ENCODE measurements at regions not wholly inside any gene's neighbourhood (a gene's known extent, or its start where the extent isn't known, plus 50 kb on each side); places are given as distances from the start of the nearest gene placed in this dataset.
"Not testable (repeated sequence)": the region's sequence is repeated elsewhere in the genome, so short reads cannot be mapped to it uniquely, and the experiment has no call there.

DNA sequence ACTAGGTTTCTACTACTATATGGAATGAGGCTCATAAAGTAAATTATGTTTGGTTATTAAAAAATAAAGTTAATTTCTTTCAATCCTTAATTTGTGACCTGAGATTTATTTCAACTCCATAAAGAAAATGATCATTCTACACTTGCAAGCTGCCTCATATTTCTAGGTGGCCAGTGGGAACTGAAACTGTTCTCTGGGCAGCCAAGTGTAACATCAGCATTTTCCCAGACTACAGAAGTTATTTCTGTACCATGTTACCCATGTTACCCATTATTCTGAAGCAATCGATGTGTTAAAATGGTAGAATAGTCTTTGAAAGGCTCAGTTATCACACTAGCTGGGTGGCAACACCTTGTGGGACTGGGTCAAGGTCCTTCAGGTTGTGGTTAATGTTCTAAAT lies 139.3 kb upstream of the FBXO11 start:
- no peak for DNase-seq

DNA sequence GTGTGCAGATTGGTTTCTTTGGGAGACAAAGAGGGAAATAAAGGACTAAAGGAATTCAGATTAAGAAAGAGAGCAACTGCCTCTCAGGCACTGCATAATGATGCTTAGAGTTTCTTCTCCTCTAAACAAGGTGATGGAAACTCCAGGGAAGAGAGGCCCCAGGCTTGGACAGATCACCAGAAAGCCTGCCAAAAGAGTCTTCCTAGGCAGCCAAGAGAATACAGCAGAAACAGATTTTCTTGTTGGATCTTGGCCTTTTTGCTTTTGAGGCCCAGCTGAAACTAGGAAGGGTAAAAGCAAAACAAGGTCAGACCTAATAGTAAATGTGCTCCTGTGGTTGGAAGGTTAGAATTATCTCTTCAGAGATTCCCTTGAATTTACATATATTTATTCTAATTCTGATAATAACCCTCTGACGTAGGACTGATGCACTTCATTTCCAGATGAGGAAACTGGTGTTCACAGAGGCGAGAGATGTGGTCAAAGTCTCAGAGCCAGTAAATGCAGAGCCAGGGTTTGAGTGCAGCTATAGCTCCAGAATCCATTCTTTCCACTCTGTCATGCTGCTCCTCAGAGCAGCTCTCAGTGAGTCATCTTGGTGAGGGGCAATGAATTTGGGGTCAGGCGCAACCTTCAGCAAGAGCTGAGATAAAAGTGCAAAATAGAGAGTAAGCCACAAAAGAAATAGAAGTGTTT lies 142.3 kb upstream of the FBXO11 start:
- DNase-seq = no peak

DNA sequence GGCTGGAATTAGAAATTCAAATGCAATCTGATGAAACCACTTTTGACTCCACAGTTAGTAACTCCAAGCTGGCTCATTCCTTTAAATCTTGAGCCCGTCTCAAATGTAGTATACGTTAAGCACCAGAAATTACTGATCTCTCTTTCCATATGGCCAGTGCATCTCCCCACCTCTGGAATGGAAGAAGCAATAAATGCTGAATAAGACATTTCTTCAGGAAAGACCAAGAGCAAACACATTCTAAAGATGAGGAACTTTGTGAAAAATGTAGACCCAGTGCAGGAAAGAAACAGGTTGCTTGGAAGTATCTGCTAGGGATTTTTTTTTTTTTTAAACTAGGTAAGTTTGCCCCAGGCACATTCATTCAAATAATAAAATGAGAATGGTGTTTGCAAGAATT lies 143.1 kb upstream of the FBXO11 start:
- no peak for DNase-seq

DNA sequence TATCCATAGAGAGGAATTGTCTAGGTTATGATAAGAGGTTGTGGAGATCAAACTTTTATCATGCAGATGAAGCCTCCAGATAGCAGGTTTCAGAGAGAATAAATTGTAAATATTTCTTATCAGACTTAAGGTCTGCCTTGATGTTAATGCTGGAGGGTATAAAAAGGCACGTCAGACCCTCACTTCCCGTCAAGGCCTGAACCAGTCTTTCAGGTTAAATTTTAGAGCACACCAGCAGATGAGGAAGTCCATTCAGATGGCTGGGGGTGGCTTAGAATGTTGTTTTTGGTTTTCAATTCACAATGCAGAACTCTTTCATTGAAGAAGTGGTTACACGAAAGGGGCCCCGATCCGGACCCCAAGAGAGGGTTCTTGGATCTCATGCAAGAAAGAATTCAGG lies 144.4 kb upstream of the FBXO11 start:
- no peak for DNase-seq

DNA sequence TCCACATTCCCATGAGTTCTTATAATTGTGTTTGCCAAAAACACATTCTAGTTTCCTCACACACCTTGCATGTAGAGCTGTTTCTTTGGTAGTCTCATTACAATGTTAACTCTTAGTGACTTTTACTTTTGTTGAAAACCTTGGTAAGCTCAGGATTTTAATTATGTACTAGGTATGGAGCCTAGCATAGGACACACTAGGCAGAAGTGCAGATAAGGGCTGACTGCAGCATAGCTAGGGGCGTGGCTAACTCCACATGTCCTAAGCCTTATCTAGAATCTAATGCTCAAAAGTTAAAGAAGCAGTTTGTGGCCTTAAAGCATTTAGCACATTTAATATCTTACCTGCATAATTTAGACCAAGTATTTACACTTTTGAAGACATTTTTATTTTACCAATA lies 153.7 kb upstream of the FBXO11 start:
- no peak for DNase-seq

DNA sequence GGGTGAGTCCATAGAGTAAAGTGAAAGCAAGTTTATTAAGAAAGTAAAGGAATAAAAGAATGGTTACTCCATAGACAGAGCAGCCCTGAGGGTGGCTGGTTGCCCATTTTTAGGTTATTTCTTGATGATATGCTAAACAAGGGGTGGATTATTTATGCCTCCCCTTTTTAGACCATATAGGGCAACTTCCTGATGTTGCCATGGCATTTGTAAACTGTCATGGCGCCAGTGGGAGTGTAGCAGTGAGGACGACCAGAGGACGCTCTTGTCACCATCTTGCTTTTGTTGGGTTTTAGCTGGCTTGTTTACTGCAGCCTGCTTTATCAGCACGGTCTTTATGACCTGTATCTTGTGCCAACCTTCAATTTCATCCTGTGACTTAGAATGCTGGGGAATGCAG lies 155.4 kb upstream of the FBXO11 start:
- not testable (repeated sequence) for DNase-seq

DNA sequence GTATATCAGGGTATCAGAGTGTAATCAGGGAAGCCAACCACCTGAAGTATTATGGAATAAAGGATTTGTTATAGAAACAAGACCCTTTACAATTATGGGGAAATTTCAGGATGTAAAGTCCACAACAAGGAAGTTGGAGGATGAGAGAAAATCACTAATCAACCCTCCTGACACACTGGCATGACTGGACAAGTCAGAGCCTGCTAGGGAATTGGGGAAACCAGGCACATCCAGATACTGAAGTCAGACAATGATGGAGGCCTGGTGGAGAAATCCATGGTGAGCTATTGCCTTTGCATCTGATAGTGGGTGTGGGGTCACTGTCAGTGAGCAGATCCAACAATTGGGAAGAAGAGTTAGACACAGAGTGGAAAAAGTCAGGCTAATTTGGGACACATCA lies 158.8 kb upstream of the FBXO11 start:
- no peak for DNase-seq

DNA sequence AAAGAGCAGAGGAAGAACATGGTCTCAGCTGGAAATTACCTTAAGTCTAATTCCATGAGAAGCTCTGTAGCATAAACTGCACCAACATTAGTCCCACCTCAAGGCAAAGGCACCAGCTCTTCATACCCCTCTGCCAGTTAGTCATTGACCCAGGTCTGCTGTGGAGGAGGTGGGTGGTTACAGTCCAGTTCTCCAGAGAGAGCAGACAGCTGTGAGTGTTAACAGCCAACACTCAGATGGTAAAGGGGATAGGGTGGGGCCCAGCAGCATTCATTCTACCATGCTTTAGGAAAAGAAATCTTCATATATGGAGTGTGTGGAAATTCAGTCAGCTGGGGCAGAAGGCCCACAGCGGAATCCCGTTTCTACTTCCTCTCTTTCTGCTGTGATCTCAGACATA lies 159.7 kb upstream of the FBXO11 start:
- DNase-seq = no peak

DNA sequence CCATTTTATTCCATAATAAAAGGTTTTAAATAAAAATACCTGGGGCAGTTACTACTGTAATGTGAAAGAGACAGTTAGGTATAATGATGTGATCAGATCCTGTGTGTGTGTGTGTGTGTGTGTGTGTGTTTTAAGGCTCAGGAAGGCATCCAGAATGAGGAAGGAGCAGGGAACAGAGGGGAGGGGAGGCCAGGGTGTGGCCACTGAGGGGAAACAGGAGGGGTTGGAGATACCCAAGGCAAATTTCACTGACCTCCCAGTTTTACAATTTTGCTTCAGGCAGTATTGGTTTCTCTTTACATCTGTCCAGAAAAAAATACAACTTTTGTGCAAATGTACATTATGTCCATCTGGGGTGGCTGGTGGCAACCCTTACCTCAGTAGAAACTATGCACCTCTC lies 163.5 kb upstream of the FBXO11 start:
- no peak for DNase-seq

DNA sequence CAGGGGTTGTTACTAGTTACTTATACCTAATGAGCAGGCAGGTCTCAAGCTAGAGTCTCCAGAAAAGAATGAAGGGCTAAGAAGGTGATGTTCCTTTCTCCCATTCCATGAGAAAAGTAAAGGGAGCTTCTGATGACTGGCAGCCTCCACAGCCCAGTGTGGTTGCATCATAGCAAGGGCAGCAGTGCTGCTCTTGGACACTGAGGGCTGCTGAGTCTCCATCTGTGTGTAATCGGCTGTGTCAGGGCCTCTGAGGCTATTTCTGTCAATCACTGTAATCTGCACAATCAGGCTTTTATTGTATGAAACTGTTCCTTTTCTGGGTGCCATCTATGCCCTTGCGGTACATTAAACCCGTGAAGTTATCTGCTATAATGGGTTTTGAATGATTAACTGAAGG lies 164.1 kb upstream of the FBXO11 start:
- DNase-seq = no peak

DNA sequence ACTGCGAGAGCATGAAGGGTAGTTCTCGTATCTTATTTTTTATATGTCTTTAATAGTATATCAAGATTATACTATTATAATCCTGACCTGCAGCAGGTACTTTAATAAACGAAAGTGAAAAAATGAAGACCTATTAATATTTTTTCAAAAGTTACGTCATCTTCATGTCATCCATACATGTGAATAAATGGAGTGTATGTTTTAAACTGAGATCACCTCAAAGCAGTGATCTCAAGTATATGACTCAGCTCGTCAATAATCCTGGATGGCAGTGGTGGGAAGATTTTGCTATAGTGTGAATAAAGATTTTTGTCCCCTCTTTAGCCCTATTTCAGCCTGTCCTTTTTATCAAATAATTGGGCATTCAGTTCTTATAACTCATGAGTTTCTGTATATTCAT lies 166.3 kb upstream of the FBXO11 start:
- DNase-seq = no peak

DNA sequence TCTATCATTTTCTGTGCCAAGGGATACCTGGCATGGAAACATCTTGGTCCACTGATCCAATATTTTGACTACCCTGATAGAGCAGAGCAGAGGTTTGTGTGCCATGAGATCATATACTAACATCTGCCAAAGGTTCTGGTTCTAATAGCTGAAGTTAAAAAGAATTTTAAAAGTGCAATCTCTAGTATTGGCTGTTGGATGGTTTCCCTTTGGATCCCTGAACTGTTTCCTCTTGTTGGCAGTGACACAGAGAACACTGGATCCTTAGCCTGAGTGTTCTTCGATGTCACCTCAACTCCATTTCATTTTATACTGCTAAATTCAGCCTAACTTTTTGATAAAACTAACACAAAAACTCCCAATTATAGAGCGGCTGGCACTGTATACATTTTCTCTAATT lies 169.3 kb upstream of the FBXO11 start:
- no peak for DNase-seq

DNA sequence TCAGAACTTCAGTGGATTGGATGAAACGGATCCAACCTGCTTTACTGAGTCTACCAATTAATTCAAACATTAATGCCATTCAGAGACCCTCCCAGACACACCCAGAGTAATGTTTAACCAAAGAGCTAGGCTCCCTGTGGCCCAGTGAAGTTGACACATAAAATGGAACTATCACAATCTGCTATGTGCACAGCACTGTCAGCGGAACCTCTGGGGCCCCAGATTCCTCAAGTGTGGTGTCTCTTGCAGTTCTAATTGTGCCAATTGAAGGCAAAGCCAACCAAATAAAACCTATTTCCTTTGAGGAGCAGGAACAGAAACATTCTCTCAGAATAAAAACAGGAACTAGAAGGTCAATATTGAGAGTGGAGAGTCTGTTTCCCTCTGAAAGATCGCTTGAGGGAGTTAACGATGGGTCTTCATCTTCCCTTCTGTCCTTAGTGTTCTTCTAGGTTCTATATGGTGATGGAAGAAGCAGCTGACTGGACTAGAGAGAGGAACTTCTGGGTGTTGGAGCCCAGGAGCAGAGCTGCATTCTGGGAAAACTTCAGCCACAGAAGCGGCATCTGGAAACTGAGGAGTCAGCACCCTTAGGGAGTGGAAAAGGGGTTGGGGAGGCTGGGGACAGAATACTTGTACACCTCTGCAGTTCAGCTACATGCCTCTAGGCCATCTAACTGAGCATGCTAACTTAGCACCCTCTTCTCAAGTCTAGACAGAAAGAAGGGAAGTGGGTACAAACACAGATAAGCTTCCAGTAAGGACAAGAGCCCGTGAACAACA lies 174.4 kb upstream of the FBXO11 start:
- DNase-seq = no peak

DNA sequence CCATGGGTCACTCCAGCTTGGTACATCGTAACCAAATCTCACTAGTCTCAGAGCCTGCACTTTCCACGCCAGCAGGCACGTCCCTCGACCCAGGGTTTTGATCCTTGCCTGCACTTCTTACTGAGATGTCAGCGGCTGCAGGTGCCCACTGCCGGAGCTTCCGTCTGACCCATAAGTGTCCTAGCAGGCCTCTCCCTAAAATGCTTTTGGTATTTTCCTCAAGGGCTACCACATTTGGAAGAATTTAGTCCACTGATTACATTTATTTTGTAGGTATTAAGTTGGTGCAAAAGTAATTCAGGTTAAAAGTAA lies 175.0 kb upstream of the FBXO11 start:
- DNase-seq = no peak

DNA sequence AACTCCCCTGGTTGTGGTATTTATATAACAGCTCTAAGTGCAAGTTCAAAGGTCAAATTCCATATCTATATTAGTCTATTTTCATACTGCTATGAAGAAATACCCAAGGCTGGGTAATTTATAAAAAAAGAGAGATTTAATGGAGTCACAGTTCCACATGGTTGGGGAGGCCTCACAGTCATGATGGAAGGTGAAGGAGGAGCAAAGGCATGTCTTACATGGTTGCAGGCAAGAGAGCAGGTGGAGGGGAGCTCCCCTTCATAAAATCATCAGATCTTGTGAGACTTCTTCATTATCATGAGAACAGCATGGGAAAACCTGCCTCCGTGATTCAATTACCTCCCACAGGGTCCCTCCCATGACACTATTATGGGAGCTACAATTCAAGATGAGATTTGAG lies 179.6 kb upstream of the FBXO11 start:
- DNase-seq = no peak

DNA sequence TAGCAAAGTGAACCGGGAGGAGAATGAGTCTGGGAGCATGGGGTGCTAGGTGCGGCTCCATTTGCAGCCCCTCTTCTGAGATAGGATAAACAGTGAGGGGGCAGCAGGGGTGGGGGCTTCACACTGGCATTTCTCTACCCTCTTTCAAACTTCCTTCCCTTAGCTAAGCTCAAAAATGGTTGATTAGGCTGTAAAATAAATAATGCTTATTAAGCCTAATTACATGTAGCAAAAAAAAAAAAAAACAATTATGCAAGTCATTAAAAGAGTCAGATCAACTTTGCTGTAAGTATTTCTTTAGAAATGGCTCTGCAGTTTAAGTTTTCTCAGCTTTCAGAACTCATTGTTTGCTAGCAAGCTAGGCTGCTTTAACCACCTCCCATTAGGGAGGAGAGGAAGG lies 182.7 kb upstream of the FBXO11 start:
- no peak for DNase-seq

DNA sequence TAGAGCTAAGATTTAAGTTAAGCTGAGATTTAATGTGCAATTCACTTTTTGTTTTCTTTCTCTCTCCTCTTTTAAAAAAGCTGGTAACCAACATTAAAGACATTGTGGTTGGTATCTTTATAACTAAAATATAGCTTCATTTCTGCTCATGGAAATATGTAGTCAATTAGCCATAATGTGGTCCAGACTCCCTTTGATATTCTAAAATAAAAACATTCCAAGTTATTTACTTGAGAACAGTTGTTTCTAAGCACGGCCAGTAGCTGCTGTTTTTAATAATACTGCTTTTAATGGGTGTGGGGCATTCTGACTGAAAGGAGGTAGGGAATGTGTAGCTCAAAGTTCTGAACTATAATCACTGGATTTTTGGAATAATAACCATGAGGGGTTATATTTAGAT lies 183.3 kb upstream of the FBXO11 start:
- no peak for DNase-seq

DNA sequence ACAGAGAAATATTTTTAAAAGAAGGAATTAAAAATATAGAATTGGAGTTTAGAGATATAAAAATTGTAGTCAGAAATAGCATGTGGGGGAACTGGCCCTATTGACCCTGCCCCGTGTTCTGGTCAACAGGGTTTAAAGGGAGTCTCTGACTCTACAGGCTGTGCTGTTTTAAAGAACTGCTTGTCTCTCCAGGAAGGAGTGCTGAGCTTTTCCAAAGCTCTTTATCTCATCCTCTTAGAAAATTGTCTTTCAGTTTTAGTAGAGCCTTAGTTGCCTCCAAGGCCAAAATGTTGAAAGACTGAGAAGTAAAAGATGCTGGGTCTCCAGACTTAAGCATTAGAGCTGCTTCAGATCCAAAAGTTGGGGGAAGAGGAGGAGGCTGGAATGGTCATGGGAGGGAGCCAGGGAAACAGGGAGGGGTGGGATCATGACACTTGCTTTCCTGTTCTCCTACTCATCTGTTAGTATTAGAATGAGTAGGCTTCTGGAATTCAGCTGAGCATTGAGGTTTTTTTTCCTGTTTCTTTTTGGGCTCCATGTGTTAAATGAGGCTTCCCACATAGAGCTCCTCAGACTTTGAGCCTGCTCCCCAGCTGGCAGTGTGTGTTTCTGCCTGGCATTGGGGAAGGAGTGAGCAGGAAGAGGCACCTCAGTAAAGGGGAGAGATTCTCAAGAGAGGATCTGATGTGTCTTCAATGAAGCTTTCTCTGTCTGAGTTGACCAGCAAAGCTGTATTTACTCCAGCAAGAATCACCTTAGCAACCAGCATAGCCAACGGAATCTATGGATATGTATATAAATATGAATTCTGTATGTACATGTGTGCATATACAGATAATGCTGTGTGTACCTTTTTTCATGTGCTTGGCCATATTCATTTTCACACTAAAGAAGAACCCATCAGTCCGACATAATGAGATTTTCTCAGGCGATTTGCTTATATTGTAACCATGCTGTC lies 186.8 kb upstream of the FBXO11 start:
- DNase-seq = no peak

DNA sequence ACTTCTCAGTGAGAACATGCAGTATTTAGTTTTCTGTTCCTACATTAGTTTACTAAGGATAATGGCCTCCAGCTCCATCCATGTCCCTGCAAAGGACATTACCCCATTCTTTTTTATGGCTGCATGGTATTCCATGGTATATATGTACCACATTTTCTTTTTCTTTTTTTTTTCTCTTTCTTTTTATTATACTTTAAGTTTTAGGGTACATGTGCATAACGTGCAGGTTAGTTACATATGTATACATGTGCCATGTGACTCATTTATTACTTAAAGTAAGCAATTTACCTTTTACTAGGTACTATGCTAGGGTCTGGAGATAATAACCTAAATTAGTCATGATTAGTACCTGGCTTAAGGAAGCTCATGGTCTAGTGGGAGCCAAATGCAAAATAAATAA lies 190.5 kb upstream of the FBXO11 start:
- DNase-seq = not testable (repeated sequence)

DNA sequence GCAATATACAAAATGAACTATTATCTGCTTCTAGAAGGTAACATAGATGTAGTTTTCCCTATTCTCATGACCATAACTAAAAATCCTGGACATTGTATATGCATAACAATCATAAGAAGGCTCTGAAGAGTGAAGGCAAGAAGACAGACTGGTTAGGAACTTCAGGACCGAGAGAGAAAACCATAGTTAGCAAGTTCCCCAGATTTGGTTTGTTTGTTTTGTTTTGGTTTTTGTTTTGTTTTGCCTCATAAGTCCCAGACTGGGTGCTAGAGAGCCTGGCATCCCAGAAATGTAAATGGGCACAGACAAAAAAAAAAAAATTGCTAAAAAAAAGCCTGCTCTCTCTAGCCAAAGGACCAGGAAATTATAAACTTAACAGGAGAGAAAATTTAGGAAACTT lies 192.2 kb upstream of the FBXO11 start:
- no peak for DNase-seq

DNA sequence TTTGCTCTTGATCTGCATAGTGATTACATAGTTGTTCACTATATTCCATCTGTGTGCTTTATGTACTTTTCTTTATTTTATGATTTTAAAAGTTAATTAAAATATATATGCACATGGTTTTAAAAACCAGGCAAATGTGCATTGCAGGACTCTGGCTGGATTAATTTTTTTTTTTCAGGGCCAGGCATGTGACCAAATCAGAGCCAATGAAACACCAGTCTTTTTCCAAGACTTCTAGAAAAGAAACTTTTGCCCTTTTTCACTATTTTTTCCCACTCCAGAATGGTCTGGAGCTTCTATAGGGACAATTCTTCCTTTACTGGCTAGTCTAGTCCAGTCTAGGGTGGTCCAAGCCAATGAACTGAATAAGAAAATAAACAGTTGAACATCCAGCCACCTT lies 198.1 kb upstream of the FBXO11 start:
- DNase-seq = no peak

DNA sequence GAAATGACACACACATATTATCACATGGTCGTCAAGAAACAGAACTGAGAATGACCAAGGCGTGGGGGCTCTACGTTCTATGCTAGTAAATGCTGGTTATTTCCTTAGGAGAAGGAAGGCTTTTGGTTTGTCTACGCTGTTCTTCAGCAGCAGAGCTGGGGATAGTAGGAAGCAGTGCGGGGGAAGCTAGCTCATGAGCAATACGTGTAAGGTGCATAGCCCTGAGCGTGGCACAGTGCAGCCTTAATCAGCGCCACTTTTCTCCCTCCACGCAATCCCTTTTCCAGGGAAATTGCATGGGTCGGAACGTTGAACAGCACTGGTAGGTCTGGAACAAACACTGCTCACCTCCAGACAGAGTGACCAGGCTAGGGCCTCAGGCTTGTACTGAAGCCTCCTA lies 199.6 kb upstream of the FBXO11 start:
- DNase-seq = no peak

DNA sequence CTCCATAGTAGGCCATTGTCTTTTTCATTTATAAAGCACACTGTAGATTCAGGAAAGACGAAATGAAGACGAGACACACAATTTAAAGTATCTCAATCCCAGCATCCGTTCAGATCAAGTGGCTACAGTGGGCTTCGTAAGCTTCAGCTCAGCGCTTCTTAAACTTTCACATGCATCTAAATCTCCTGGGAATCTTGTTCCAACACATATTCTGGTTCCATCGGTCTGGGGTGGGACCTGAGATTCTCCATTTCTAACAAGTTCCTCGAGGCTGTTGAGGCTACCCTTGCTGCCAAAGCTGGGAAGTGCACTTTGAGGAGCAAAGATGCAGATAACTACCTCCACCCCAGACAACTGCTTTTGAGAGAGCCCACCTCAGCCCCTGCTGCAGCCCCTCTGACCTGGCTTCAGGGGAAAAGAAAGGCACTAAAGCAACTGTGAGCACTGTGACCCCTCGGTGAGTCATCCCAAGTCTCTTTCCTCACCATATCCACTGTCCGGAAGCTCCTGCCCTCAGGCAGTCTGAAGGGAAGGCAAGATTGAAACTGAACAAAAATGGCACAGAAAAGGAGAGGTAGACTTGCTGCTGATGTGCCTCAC lies 201.1 kb upstream of the FBXO11 start:
- DNase-seq = peak; percentile 65

DNA sequence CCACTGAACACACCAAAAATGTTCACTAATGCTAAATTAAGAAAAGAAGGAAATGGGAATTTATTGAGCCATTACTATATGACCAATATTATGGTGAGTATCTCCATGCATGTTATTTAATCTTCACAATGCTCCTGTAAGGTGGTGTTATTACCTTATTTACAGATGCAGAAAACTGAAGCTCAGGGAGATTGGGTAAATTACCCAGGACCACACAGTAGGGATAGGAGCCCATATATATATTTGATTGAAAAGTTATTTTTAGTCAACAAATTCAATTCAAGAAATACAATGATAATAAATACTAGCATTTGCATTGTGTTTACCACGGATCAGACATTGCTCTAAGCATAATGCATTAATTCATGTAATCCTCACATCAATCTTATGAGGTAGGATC lies 202.2 kb upstream of the FBXO11 start:
- DNase-seq = no peak

Measured in amniotic stem cell (primary cell).